ENCODE measurements at regions not wholly inside any gene's neighbourhood (a gene's known extent, or its start where the extent isn't known, plus 50 kb on each side); places are given as distances from the start of the nearest gene placed in this dataset.
"Not testable (repeated sequence)": the region's sequence is repeated elsewhere in the genome, so short reads cannot be mapped to it uniquely, and the experiment has no call there.

- no peak for DNase-seq
Measured at GRCh38 chr5:60437308-60437707, 262.7 kb downstream of the DEPDC1B start.

- DNase-seq = no peak
Measured at GRCh38 chr5:60436518-60436917, 263.4 kb downstream of the DEPDC1B start.

GRCh38 chr5:60435808-60436207, 264.2 kb downstream of the DEPDC1B start:
- no peak for DNase-seq

- DNase-seq = not testable (repeated sequence)
Measured at GRCh38 chr5:60426189-60426588, 273.8 kb downstream of the DEPDC1B start.

- DNase-seq = not testable (repeated sequence)
Measured at GRCh38 chr5:60420773-60421172, 279.2 kb downstream of the DEPDC1B start.

- no peak for DNase-seq
Measured at GRCh38 chr5:60417500-60418181, 282.3 kb downstream of the DEPDC1B start.

GRCh38 chr5:60415443-60415842, 284.5 kb downstream of the DEPDC1B start:
- DNase-seq = no peak

GRCh38 chr5:60410427-60410826, 289.5 kb downstream of the DEPDC1B start:
- peak; percentile 91 for DNase-seq

GRCh38 chr5:60404171-60404570, 295.8 kb downstream of the DEPDC1B start:
- no peak for DNase-seq

GRCh38 chr5:60403343-60404006, 296.5 kb downstream of the DEPDC1B start:
- no peak for DNase-seq

GRCh38 chr5:60402161-60402785, 297.7 kb downstream of the DEPDC1B start:
- peak; percentile 4 for DNase-seq

- DNase-seq = no peak
Measured at GRCh38 chr5:60401526-60401925, 298.4 kb downstream of the DEPDC1B start.

GRCh38 chr5:60399507-60399906, 300.5 kb downstream of the DEPDC1B start:
- DNase-seq = no peak

GRCh38 chr5:60395712-60396329, 304.1 kb downstream of the DEPDC1B start:
- DNase-seq = no peak

- no peak for DNase-seq
Measured at GRCh38 chr5:60387051-60387440, 312.9 kb downstream of the DEPDC1B start.

GRCh38 chr5:60386436-60387050, 313.4 kb downstream of the DEPDC1B start:
- no peak for DNase-seq

GRCh38 chr5:60382716-60383115, 317.2 kb downstream of the DEPDC1B start:
- DNase-seq = peak; percentile 74

GRCh38 chr5:60379907-60380306, 320.1 kb downstream of the DEPDC1B start:
- DNase-seq = no peak

GRCh38 chr5:60377826-60378225, 322.1 kb downstream of the DEPDC1B start:
- DNase-seq = no peak

- no peak for DNase-seq
Measured at GRCh38 chr5:60376860-60377259, 323.1 kb downstream of the DEPDC1B start.

GRCh38 chr5:60374409-60374808, 325.6 kb downstream of the DEPDC1B start:
- DNase-seq = no peak

GRCh38 chr5:60372786-60373185, 327.2 kb downstream of the DEPDC1B start:
- DNase-seq = no peak

- no peak for DNase-seq
Measured at GRCh38 chr5:60371065-60371464, 328.9 kb downstream of the DEPDC1B start.

All from MV-4-11 (cell line).